GM12878 (cell line): ENCODE measurements at regions not wholly inside any gene's neighbourhood (a gene's known extent, or its start where the extent isn't known, plus 50 kb on each side); places are given as distances from the start of the nearest gene placed in this dataset.

Experiments
- ATAC-seq: fragments of 200-7000 bp; cut with Tn5 transposase; 3 replicates; pipeline ENCODE4 v1.9.1; 2020; ENCODE audit warnings: mild to moderate bottlenecking, moderate library complexity
- BruUV-seq: library from RNA; stranded (reverse); fragments of 400-500 nt; replicated peaks from 2 replicates; lab custom pipeline; 2021; lab: Mats Ljungman, UMichigan
- CTCF ChIA-PET: fragments of 300-600 bp; sonication (Branson Sonifier 250); formaldehyde crosslinking; extraction: SDS; loops from one replicate; lab custom pipeline; 2021; ENCODE audit warnings: inconsistent platforms; lab: Yijun Ruan, JAX
- POLR2A ChIA-PET: fragments of 350-600 bp; formaldehyde crosslinking; extraction: SDS; loops from one replicate; lab custom pipeline; 2021; ENCODE audit warnings: inconsistent platforms; lab: Charles Lee
- RAD21 ChIA-PET: fragments of 300-600 bp; sonication (Branson Sonifier 250); formaldehyde crosslinking; loops from one replicate; lab custom pipeline; 2023; ENCODE audit warnings: antibody characterized with exemption; ENCODE audit not compliant: unreplicated experiment; lab: Charles Lee
- SMC1A ChIA-PET: fragments of 300-600 bp; sonication (Branson Sonifier 250); formaldehyde crosslinking; loops from one replicate; lab custom pipeline; 2023; ENCODE audit not compliant: unreplicated experiment, uncharacterized antibody; lab: Charles Lee
- DNase-seq: peaks from one replicate; pipeline ENCODE4 v3.0.0-alpha.2; 2011; ENCODE audit warnings: low read depth, low spot score
- FAIRE-seq: peaks from 3 replicates; lab custom pipeline; 2011; peaks lifted over from hg19 to GRCh38; lab: Jason Lieb, UNC
- H2AFZ ChIP-seq: 2 replicates; pipeline ENCODE4 v1.6.0; 2011; ENCODE audit warnings: low read depth, low read length, control low read depth; ENCODE audit not compliant: control insufficient read depth
- H3K27ac ChIP-seq: 2 replicates; pipeline ENCODE4 v1.5.1; 2011; ENCODE audit warnings: control low read depth; ENCODE audit not compliant: control insufficient read depth, insufficient read depth
- H3K27me3 ChIP-seq, 2 experiments: replicated peaks in 1 of 2; 2 replicates each; pipeline versions ENCODE4 v1.6.0 to v1.6.1; 2011; ENCODE audit warnings: low read length in 1 of 2; ENCODE audit not compliant: control insufficient read depth in 2 of 2, insufficient read depth in 2 of 2
- H3K36me3 ChIP-seq, 2 experiments: 2 replicates each; pipeline ENCODE4 v1.5.1; 2011; ENCODE audit warnings: low read length in 1 of 2; ENCODE audit not compliant: control insufficient read depth in 2 of 2, insufficient read depth in 2 of 2
- H3K4me1 ChIP-seq: 2 replicates; pipeline ENCODE4 v1.6.1; 2011; ENCODE audit warnings: mild to moderate bottlenecking, low read length, moderate library complexity, mixed read lengths; ENCODE audit not compliant: control insufficient read depth, insufficient read depth
- H3K4me2 ChIP-seq: 2 replicates; pipeline ENCODE4 v1.6.0; 2011; ENCODE audit warnings: control low read depth; ENCODE audit not compliant: control insufficient read depth, insufficient read depth
- H3K4me3 ChIP-seq: fragments of 200-600 bp; sonication (generic); 2 replicates; pipeline ENCODE4 v1.5.1; 2016
- H3K79me2 ChIP-seq: 2 replicates; pipeline ENCODE4 v1.6.0; 2011; ENCODE audit warnings: low read length; ENCODE audit not compliant: control insufficient read depth, insufficient read depth
- H3K9ac ChIP-seq: 2 replicates; pipeline ENCODE4 v1.8.0; 2011; ENCODE audit warnings: low read length, control low read depth, mixed read lengths; ENCODE audit not compliant: control insufficient read depth, insufficient read depth
- H3K9me3 ChIP-seq: replicated peaks from 3 replicates; pipeline ENCODE4 v1.5.1; 2011; ENCODE audit warnings: mild to moderate bottlenecking, low read length; ENCODE audit not compliant: control insufficient read depth, insufficient read depth
- H4K20me1 ChIP-seq: 2 replicates; pipeline ENCODE4 v1.6.0; 2011; ENCODE audit not compliant: control insufficient read depth, insufficient read depth
- ASH2L ChIP-seq: fragments of 300-600, 200-600 bp; sonication (generic); IDR thresholded peaks from 2 replicates; pipeline ENCODE4 v1.6.1; 2017; ENCODE audit warnings: low read depth, mild to moderate bottlenecking, borderline replicate concordance
- BACH1 ChIP-seq: fragments of 450-650 bp; IDR thresholded peaks from 2 replicates; pipeline ENCODE4 v1.6.1; 2017; ENCODE audit warnings: mild to moderate bottlenecking, borderline replicate concordance
- CHD2 ChIP-seq: IDR thresholded peaks from 2 replicates; pipeline ENCODE4 v1.6.1; 2011; ENCODE audit warnings: low read depth, low read length, improper control_type of control experiment, borderline replicate concordance
- HCFC1 ChIP-seq: fragments of 150-350 bp; IDR thresholded peaks from 2 replicates; pipeline ENCODE4 v1.6.1; 2014; ENCODE audit warnings: low read length
- KDM1A ChIP-seq: fragments of 200-600 bp; sonication (generic); IDR thresholded peaks from 2 replicates; pipeline ENCODE4 v1.6.1; 2016; ENCODE audit warnings: borderline replicate concordance
- MTA2 ChIP-seq: fragments of 450-650 bp; IDR thresholded peaks from 2 replicates; pipeline ENCODE4 v1.6.1; 2016; ENCODE audit warnings: low read depth, mild to moderate bottlenecking, moderate library complexity
- MTA3 ChIP-seq: IDR thresholded peaks from 2 replicates; pipeline ENCODE4 v1.6.1; 2012; ENCODE audit warnings: low read length, inconsistent platforms, borderline replicate concordance
- NBN ChIP-seq: fragments of 450-650 bp; IDR thresholded peaks from 2 replicates; pipeline ENCODE4 v1.6.1; 2016
- NR2C2 ChIP-seq: IDR thresholded peaks from 2 replicates; pipeline ENCODE4 v1.6.1; 2011; ENCODE audit warnings: borderline replicate concordance, low read depth; ENCODE audit not compliant: control insufficient read depth, insufficient read length
- PAX5 ChIP-seq: IDR thresholded peaks from 2 replicates; pipeline ENCODE4 v1.6.1; 2011; ENCODE audit warnings: low read depth, low read length, borderline replicate concordance
- SREBF2 ChIP-seq: IDR thresholded peaks from 2 replicates; pipeline ENCODE4 v1.6.1; 2012; ENCODE audit warnings: mild to moderate bottlenecking, low read length
- TAF1 ChIP-seq: IDR thresholded peaks from 2 replicates; pipeline ENCODE4 v1.6.1; 2011; ENCODE audit warnings: mild to moderate bottlenecking, low read depth, low read length, borderline replicate concordance
- WGBS: methylation state at CpG from one replicate; pipeline ENCODE4 v1.1.6; 2016; ENCODE audit warnings: low lambda C conversion rate; ENCODE audit not compliant: insufficient replicate concordance, insufficient coverage; ENCODE audit errors: missing lambda C conversion rate; 5-methylcytosine and 5-hydroxymethylcytosine counted together
- in situ Hi-C: fragments of 300-500 bp; cut with MboI; formaldehyde crosslinking; loops from 9 replicates; pipeline ENCODE4 v1.14.3; 2018; ENCODE audit warnings: mixed read lengths
- intact Hi-C: fragments of 100-400 bp; cut with micrococcal nuclease; formaldehyde crosslinking; loops from one replicate; pipeline ENCODE4 v1.14.2; 2022; ENCODE audit not compliant: unreplicated experiment
- TF ChIP-seq, protein P1 (sequence below): fragments of 450-650 bp; IDR thresholded peaks from 2 replicates; pipeline ENCODE4 v1.6.1; 2016; ENCODE audit warnings: mild to moderate bottlenecking, moderate library complexity, borderline replicate concordance

DNA sequence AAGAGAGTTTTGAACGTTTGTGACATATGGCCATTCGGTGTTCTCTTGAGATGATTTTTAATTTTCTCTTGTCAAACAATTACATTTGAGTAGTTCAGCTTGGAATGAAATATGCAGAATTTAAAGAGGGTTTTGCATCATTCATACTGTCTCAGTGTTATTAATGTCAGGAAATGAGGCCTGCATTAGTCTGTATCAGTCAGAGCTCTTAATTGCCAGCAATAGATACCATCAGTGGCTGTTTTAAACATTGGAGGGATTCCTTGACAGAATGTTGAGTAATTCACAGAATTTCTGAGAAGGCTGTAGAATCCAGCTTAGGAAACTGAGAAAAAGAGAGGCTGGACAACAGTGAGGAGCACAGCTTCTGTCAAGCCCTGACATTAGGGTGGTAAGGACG, 722.0 kb downstream of the NR2F2 start:
- in situ Hi-C loops, result no loop called here
- POLR2A ChIA-PET, result interaction anchor here (0.6 to 1.0 kb wide), 2 partner anchors 8 to 503 kb away, joined by 3 to 6 read pairs; no protein-coding TSS in a partner anchor

More for the DNA sequence above, 722.0 kb downstream of the NR2F2 start:
- WGBS, result 35% methylated on average over 3 of the region's 3 CpGs
- Histone ChIP-seq H4K20me1 (no peaks in the 10 kb centered on the region), H2AFZ (no peak overlapping the region), H3K9ac (no peak overlapping the region), H3K9me3 (no peaks in the 10 kb centered on the region), H3K79me2 (no peaks in the 10 kb centered on the region), H3K27ac (no peak overlapping the region), H3K27me3 (no peaks in the 10 kb centered on the region), H3K4me2 (no peak overlapping the region), H3K4me3 (no peak overlapping the region), H3K36me3 (no peaks in the 10 kb centered on the region), H3K4me1 (no peaks in the 10 kb centered on the region)
- TF ChIP-seq PAX5 (no peak), NR2C2 (no peak), TAF1 (no peak), MTA3 (no peak), NBN (no peak), ASH2L (no peak), BACH1 (no peak), KDM1A (no peak), SREBF2 (no peak), MTA2 (no peak), CHD2 (no peak), HCFC1 (no peak)
- TF ChIP-seq, protein P1, sequence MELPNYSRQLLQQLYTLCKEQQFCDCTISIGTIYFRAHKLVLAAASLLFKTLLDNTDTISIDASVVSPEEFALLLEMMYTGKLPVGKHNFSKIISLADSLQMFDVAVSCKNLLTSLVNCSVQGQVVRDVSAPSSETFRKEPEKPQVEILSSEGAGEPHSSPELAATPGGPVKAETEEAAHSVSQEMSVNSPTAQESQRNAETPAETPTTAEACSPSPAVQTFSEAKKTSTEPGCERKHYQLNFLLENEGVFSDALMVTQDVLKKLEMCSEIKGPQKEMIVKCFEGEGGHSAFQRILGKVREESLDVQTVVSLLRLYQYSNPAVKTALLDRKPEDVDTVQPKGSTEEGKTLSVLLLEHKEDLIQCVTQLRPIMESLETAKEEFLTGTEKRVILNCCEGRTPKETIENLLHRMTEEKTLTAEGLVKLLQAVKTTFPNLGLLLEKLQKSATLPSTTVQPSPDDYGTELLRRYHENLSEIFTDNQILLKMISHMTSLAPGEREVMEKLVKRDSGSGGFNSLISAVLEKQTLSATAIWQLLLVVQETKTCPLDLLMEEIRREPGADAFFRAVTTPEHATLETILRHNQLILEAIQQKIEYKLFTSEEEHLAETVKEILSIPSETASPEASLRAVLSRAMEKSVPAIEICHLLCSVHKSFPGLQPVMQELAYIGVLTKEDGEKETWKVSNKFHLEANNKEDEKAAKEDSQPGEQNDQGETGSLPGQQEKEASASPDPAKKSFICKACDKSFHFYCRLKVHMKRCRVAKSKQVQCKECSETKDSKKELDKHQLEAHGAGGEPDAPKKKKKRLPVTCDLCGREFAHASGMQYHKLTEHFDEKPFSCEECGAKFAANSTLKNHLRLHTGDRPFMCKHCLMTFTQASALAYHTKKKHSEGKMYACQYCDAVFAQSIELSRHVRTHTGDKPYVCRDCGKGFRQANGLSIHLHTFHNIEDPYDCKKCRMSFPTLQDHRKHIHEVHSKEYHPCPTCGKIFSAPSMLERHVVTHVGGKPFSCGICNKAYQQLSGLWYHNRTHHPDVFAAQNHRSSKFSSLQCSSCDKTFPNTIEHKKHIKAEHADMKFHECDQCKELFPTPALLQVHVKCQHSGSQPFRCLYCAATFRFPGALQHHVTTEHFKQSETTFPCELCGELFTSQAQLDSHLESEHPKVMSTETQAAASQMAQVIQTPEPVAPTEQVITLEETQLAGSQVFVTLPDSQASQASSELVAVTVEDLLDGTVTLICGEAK, result no peak
- intact Hi-C loops, result no loop called here
- FAIRE-seq, result no peak
- SMC1A ChIA-PET, result interaction anchor here (1.3 to 1.9 kb wide), 3 partner anchors 14 to 26 kb away, joined by 3 to 5 read pairs (median 4); no protein-coding TSS in a partner anchor
- CTCF ChIA-PET, result interaction anchor here (1.0 to 1.1 kb wide), 2 partner anchors 23 to 37 kb away, joined by 4 read pairs; no protein-coding TSS in a partner anchor
- BruUV-seq, result no TSS peak
- no peak for DNase-seq
- ATAC-seq, result no peak
- RAD21 ChIA-PET, result no interaction called here
